NCI-H446 (cell line): ENCODE measurements at regions not wholly inside any gene's neighbourhood (a gene's known extent, or its start where the extent isn't known, plus 50 kb on each side); places are given as distances from the start of the nearest gene placed in this dataset.

Experiments used
- DNase-seq, 2 experiments: peaks; one replicate each; lab custom pipeline; 2025; lab: John Stamatoyannopoulos, UW

GRCh38 chr14:56918849-56919574, 108.7 kb upstream of the OTX2 start:
- no peak for DNase-seq

- no peak for DNase-seq
These were observed 95.0 kb upstream of the OTX2 start for GRCh38 chr14:56905282-56905681.

GRCh38 chr14:56903304-56903969, 93.2 kb upstream of the OTX2 start:
- no peak for DNase-seq

GRCh38 chr14:56902385-56902784, 92.1 kb upstream of the OTX2 start:
- DNase-seq = no peak

GRCh38 chr14:56900726-56901125, 90.4 kb upstream of the OTX2 start:
- DNase-seq = no peak

GRCh38 chr14:56899829-56900228, 89.5 kb upstream of the OTX2 start:
- DNase-seq = no peak

GRCh38 chr14:56896922-56897321, 86.6 kb upstream of the OTX2 start:
- DNase-seq = no peak

- DNase-seq = no peak
These were observed 86.0 kb upstream of the OTX2 start for GRCh38 chr14:56896231-56896630.

GRCh38 chr14:56895154-56895553, 84.9 kb upstream of the OTX2 start:
- no peak for DNase-seq

GRCh38 chr14:56894591-56894991, 84.3 kb upstream of the OTX2 start:
- DNase-seq = no peak

- DNase-seq = no peak
These were observed 82.7 kb upstream of the OTX2 start for GRCh38 chr14:56892959-56893358.

- no peak for DNase-seq
These were observed 80.9 kb upstream of the OTX2 start for GRCh38 chr14:56891226-56891625.

- no peak for DNase-seq
These were observed 79.4 kb upstream of the OTX2 start for GRCh38 chr14:56889705-56890104.

GRCh38 chr14:56888274-56888673, 78.0 kb upstream of the OTX2 start:
- no peak for DNase-seq

GRCh38 chr14:56887216-56887615, 76.9 kb upstream of the OTX2 start:
- no peak for DNase-seq

GRCh38 chr14:56886471-56887062, 76.3 kb upstream of the OTX2 start:
- DNase-seq = no peak

GRCh38 chr14:56885825-56886224, 75.5 kb upstream of the OTX2 start:
- DNase-seq = no peak

GRCh38 chr14:56884617-56885016, 74.3 kb upstream of the OTX2 start:
- no peak for DNase-seq

- DNase-seq = no peak
These were observed 70.9 kb upstream of the OTX2 start for GRCh38 chr14:56881181-56881580.

- DNase-seq = no peak
These were observed 68.5 kb upstream of the OTX2 start for GRCh38 chr14:56878766-56879165.

- DNase-seq = no peak
These were observed 64.9 kb upstream of the OTX2 start for GRCh38 chr14:56875104-56875675.

GRCh38 chr14:56874375-56874774, 64.1 kb upstream of the OTX2 start:
- DNase-seq = peak in 1 of 2 experiments; percentile 6

- no peak for DNase-seq
These were observed 60.1 kb upstream of the OTX2 start for GRCh38 chr14:56870336-56870735.
